Suppressor macrophage treated with lipopolysaccharide for 4 hours (primary cell): ENCODE measurements at regions not wholly inside any gene's neighbourhood (a gene's known extent, or its start where the extent isn't known, plus 50 kb on each side); places are given as distances from the start of the nearest gene placed in this dataset.
"Not testable (repeated sequence)": the region's sequence is repeated elsewhere in the genome, so short reads cannot be mapped to it uniquely, and the experiment has no call there.

Experiments
- DNase-seq: peaks from one replicate; pipeline ENCODE4 v3.0.0-alpha.2; 2020

DNA sequence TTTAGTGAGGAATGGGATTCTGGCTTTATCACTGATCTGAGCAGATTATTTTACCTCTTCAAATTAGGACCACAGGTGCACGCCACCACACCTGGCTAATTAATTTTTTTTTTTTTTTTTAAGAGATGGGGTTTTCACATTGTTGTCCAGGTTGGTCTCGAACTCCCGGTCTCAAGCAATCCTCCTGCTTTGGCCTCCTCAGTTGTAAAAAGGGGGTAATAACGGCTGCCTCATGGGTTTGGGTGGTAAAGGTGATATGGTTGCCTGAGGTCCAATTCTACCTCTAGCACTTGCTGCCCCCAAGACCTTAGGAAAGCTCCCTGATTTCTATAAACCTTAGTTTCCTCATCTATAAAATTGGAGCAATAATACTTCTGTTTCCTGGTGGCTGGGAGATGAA is 130.7 kb upstream of the HS3ST2 start:
- DNase-seq = no peak

- peak; percentile 16 for DNase-seq
Observed at GRCh38 chr16:22683730-22684573, 130.0 kb upstream of the HS3ST2 start.

- peak; percentile 42 for DNase-seq
Observed at GRCh38 chr16:22684574-22685458, 129.1 kb upstream of the HS3ST2 start.

- no peak for DNase-seq
Observed at GRCh38 chr16:22685459-22685830, 128.5 kb upstream of the HS3ST2 start.

GRCh38 chr16:22687031-22687530 is 126.9 kb upstream of the HS3ST2 start:
- no peak for DNase-seq

- DNase-seq = no peak
Observed at GRCh38 chr16:22688463-22688862, 125.5 kb upstream of the HS3ST2 start.

DNA sequence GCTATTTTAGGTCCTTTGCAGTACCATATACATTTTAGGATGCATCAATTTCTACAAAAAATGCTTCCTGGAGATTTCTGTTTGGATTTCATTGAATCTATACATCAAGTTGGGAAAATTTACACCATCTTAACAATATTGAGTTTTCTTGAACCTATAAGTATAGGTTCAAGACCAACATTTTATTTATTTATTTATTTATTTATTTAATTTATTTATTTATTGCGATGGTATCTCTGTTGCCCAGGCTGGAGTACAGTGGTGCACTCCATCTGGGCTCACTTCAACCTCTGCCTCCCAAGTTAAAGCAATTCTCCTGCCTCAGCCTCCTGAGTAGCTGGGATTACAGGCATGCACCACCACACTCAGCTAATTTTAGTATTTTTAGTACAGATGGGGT is 125.0 kb upstream of the HS3ST2 start:
- DNase-seq = no peak

- DNase-seq = no peak
Observed at GRCh38 chr16:22691335-22691734, 122.6 kb upstream of the HS3ST2 start.

- DNase-seq = no peak
Observed at GRCh38 chr16:22692034-22692433, 121.9 kb upstream of the HS3ST2 start.

- DNase-seq = peak; percentile 30
Observed at GRCh38 chr16:22692916-22693637, 120.9 kb upstream of the HS3ST2 start.

- DNase-seq = peak; percentile 61
Observed at GRCh38 chr16:22693638-22694340, 120.2 kb upstream of the HS3ST2 start.

DNA sequence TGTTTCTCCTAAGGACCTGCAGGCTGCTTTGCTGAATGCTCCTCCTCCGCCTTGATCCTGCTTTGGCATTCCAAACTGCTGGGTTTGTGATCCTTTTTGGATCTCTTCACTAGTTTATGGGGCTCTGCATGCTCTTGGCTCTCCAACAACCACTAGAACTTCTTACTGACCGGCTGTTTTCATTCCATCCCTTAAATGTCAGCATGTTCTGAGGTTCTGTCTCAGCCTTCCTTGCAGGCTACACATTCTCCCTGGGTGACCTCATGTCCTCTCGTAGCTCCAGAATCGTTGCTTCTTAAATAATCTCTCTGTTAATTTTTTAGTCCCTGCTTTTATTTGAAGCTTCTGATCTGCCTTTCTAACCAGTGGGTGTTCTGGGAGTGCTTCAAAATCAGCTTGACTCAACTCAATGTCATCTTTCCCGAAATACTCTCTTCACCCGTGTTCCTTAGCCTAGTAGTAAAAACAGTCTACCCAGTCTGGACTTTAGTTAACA is 119.0 kb upstream of the HS3ST2 start:
- DNase-seq = no peak

DNA sequence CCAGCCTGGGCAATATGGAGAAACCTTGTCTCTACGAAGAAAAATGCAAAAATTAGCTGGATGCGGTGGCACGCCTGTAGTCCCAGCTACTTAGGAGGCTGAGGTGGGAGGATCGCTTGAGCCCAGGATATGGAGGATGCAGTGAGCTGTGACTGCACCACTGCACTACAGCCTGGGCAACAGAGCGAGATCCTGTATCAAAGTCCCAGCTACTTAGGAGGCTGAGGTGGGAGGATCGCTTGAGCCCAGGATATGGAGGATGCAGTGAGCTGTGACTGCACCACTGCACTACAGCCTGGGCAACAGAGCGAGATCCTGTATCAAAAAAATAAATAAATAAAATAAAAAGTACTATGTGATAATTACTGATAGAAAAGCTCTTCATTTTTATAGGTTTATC is 118.2 kb upstream of the HS3ST2 start:
- not testable (repeated sequence) for DNase-seq

GRCh38 chr16:22699356-22699755 is 114.6 kb upstream of the HS3ST2 start:
- no peak for DNase-seq

DNA sequence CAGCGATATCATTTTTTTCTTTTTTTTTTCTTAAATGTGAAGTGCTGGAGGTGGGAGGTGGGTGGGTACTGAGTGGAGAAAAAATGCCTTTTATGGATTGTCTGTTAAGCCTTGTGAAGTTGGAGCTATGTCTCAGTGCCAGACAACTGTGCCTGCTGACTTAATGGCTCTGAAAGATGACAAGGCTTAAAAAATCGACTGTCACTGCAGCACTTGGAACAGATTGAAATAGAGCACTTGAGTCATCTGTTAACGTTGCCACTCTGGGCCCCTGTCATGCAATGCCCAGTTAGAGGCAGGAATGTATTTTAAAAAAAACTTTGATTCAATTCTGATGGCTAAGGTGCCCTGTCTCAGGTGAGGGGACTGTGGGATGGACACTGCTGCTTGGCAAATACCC is 108.2 kb upstream of the HS3ST2 start:
- DNase-seq = no peak

- no peak for DNase-seq
Observed at GRCh38 chr16:22710326-22710725, 103.6 kb upstream of the HS3ST2 start.

DNA sequence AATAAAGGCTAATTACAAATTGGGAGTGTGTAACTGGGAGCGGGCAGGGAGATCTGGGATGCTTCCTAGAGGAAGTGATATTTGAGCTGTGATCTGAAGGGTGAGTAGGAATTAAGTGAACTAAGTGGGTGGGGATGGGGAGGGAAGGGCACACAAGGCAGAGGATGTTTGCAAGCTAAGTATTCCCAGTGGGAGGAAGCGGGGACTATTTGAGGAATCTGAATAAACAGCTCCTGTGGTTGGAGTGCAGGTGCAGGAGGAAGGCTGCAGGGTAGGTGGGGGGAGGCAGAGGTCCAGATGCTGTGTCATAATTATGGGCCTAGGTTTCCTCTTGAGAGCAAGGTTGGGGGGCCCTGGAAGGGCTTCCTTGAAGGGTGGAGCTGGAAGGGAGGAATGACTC is 102.1 kb upstream of the HS3ST2 start:
- no peak for DNase-seq

- DNase-seq = no peak
Observed at GRCh38 chr16:22712471-22712870, 101.5 kb upstream of the HS3ST2 start.

- not testable (repeated sequence) for DNase-seq
Observed at GRCh38 chr16:22718598-22718997, 95.4 kb upstream of the HS3ST2 start.

- no peak for DNase-seq
Observed at GRCh38 chr16:22719945-22720344, 94.0 kb upstream of the HS3ST2 start.

- DNase-seq = no peak
Observed at GRCh38 chr16:22721511-22722100, 92.4 kb upstream of the HS3ST2 start.
